CD14-positive monocyte (primary cell): ENCODE measurements at regions not wholly inside any gene's neighbourhood (a gene's known extent, or its start where the extent isn't known, plus 50 kb on each side); places are given as distances from the start of the nearest gene placed in this dataset.
"Not testable (repeated sequence)": the region's sequence is repeated elsewhere in the genome, so short reads cannot be mapped to it uniquely, and the experiment has no call there.

Experiments
- DNase-seq, 3 donors: peaks; one replicate each; pipeline ENCODE4 v3.0.0-alpha.2; 2011 to 2022
- H2AFZ ChIP-seq: 2 replicates; pipeline ENCODE4 v1.6.0; 2012; ENCODE audit warnings: mild to moderate bottlenecking, low read depth, low read length, inconsistent platforms; ENCODE audit not compliant: insufficient read depth, poor library complexity, severe bottlenecking
- H3K27ac ChIP-seq, 2 donors: 1 replicate in 1 of 2; 2 replicates in 1 of 2; pipeline ENCODE4 v1.5.1; 2012 to 2013; ENCODE audit warnings: low read length in 2 of 2, control low read depth in 1 of 2, inconsistent platforms in 1 of 2, low read depth in 1 of 2, mild to moderate bottlenecking in 1 of 2
- H3K27me3 ChIP-seq, 2 donors: one replicate each; pipeline versions ENCODE4 v1.6.0 to v1.6.1; 2011 to 2013; ENCODE audit warnings: low read length in 2 of 2; ENCODE audit not compliant: control insufficient read depth in 2 of 2, insufficient read depth in 2 of 2
- H3K36me3 ChIP-seq, 2 donors: replicated peaks in 1 of 2; 1 replicate in 1 of 2; 2 replicates in 1 of 2; pipeline versions ENCODE4 v1.5.1 to v1.6.1; 2012 to 2013; ENCODE audit warnings: low read length in 2 of 2, control low read depth in 1 of 2, inconsistent platforms in 1 of 2, mild to moderate bottlenecking in 1 of 2; ENCODE audit not compliant: insufficient read depth in 2 of 2, control insufficient read depth in 1 of 2
- H3K4me1 ChIP-seq, 2 donors: 1 replicate in 1 of 2; 2 replicates in 1 of 2; pipeline versions ENCODE4 v1.5.1 to v1.6.1; 2012 to 2013; ENCODE audit warnings: low read length in 2 of 2, control low read depth in 1 of 2, inconsistent platforms in 1 of 2, mild to moderate bottlenecking in 1 of 2, moderate library complexity in 1 of 2; ENCODE audit not compliant: insufficient read depth in 2 of 2, control insufficient read depth in 1 of 2
- H3K4me2 ChIP-seq: replicated peaks from 2 replicates; pipeline ENCODE3; 2012; ENCODE audit warnings: low read length, moderate library complexity, mild to moderate bottlenecking; ENCODE audit not compliant: poor library complexity, severe bottlenecking; ENCODE audit errors: extremely low read depth
- H3K4me3 ChIP-seq, 3 experiments: fragments of 200-600 bp in 1 of 3; sonication (generic) in 1 of 3; replicated peaks in 1 of 3; 1 replicate in 2 of 3; 2 replicates in 1 of 3; pipeline ENCODE4 v1.5.1; 2011 to 2013; ENCODE audit warnings: low read length in 3 of 3, mild to moderate bottlenecking in 3 of 3, control low read depth in 2 of 3, low read depth in 2 of 3, inconsistent platforms in 1 of 3, moderate library complexity in 1 of 3
- H3K79me2 ChIP-seq: 2 replicates; pipeline ENCODE4 v1.6.0; 2012; ENCODE audit warnings: mild to moderate bottlenecking, control low read depth, inconsistent platforms, low read length, moderate library complexity; ENCODE audit not compliant: insufficient read depth
- H3K9ac ChIP-seq: 2 replicates; pipeline ENCODE4 v1.6.0; 2017; ENCODE audit warnings: low read length, mild to moderate bottlenecking; ENCODE audit not compliant: insufficient read depth, poor library complexity, severe bottlenecking
- H3K9me3 ChIP-seq, 2 donors: replicated peaks in 1 of 2; 1 replicate in 1 of 2; 2 replicates in 1 of 2; pipeline versions ENCODE4 v1.5.1 to v1.6.1; 2012 to 2013; ENCODE audit warnings: low read length in 2 of 2, control low read depth in 1 of 2; ENCODE audit not compliant: control insufficient read depth in 1 of 2, insufficient read depth in 1 of 2
- H4K20me1 ChIP-seq: 2 replicates; pipeline ENCODE4 v1.6.0; 2012; ENCODE audit warnings: mild to moderate bottlenecking, low read length, control low read depth, moderate library complexity; ENCODE audit not compliant: insufficient read depth
- H3K27ac Mint-ChIP-seq, 7 donors: one replicate each; pipeline ENCODE4 v1.8.0; 2020; ENCODE audit warnings: mild to moderate bottlenecking in 7 of 7, mixed read lengths in 7 of 7, moderate library complexity in 6 of 7, inconsistent platforms in 2 of 7
- H3K27me3 Mint-ChIP-seq, 3 donors: one replicate each; pipeline ENCODE4 v1.8.0; 2021 to 2022; ENCODE audit warnings: low read depth in 3 of 3, mild to moderate bottlenecking in 3 of 3, mixed read lengths in 3 of 3, moderate library complexity in 3 of 3, inconsistent platforms in 1 of 3
- H3K36me3 Mint-ChIP-seq, 2 donors: one replicate each; pipeline ENCODE4 v1.8.0; 2020; ENCODE audit warnings: mixed read lengths in 2 of 2, inconsistent platforms in 1 of 2, mild to moderate bottlenecking in 1 of 2
- H3K4me1 Mint-ChIP-seq: one replicate; pipeline ENCODE4 v1.8.0; 2020; ENCODE audit warnings: mild to moderate bottlenecking, mixed read lengths
- H3K4me3 Mint-ChIP-seq, 2 donors: one replicate each; pipeline ENCODE4 v1.8.0; 2020; ENCODE audit warnings: mild to moderate bottlenecking in 2 of 2, mixed read lengths in 2 of 2, moderate library complexity in 1 of 2
- H3K9me3 Mint-ChIP-seq, 7 donors: one replicate each; pipeline ENCODE4 v1.8.0; 2020 to 2022; ENCODE audit warnings: mixed read lengths in 7 of 7, mild to moderate bottlenecking in 6 of 7, moderate library complexity in 6 of 7, inconsistent platforms in 2 of 7
- WGBS: methylation state at CpG from one replicate; pipeline ENCODE4 v1.1.5; 2013; ENCODE audit warnings: missing lambda C conversion rate; ENCODE audit not compliant: insufficient coverage; 5-methylcytosine and 5-hydroxymethylcytosine counted together
- intact Hi-C, 2 donors: fragments of 100-400 bp; cut with micrococcal nuclease; formaldehyde crosslinking; loops; one replicate each; pipeline versions ENCODE4 v1.15.0 to v1.15.1; 2023

DNA sequence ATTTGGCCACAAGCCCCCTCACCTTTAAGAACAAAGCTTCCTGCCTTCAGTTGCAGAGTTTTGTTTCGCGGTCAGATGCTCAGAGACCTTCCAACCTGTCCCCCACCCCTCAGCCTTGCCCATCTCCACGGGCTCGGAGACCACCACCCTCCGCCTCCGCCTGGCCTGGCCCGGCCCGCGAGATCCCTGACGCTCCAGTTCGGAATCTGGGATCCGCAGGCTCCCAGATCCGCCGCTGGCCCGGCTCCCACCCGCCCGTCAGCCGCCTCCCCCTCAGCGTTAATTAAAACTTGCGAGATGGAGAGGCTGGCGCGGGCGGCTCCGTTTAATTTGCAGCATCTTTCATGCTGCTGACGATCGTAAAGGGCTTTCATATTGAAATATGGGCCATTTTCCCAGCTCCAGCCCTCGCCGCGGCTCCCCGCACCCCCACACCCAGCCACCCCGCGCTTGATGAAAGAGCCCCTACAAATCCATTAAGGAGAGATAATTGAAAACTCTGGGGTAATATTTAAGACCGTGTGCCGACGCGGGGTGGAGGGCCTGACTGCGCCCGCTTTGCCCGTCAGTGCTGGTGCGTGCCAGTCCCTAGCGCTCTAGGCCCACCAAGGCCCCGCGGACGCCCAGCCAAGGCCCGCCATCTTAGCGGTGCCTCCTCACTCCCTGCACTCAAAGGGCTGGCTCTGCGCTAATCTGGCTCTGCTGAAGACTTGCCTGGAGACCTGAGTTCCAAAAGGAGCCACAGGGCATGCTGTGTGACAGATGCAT, 940.7 kb upstream of the DEFB115 start:
- WGBS = 32% methylated on average over 27 of the region's 47 CpGs
- H3K9me3 ChIP-seq, H3K4me1 ChIP-seq, H3K4me1 Mint-ChIP-seq, H3K27ac Mint-ChIP-seq, H2AFZ ChIP-seq, H3K79me2 ChIP-seq, H3K4me3 ChIP-seq, H3K4me2 ChIP-seq, H4K20me1 ChIP-seq, DNase-seq, H3K36me3 ChIP-seq, H3K27ac ChIP-seq, H3K9ac ChIP-seq, H3K27me3 ChIP-seq, H3K36me3 Mint-ChIP-seq, intact Hi-C loops: not testable (repeated sequence)
- H3K27me3 Mint-ChIP-seq = peaks cover 1 to 34% (median 10%) of the 10 kb centered on the region in 3 donors
- peaks cover 4 to 38% (median 20%) of the 10 kb centered on the region in 7 donors for H3K9me3 Mint-ChIP-seq
- peak overlapping the region in 1 of 2 donors; percentile 46 for H3K4me3 Mint-ChIP-seq

- H3K27me3 Mint-ChIP-seq, H4K20me1 ChIP-seq, intact Hi-C loops, H3K27ac Mint-ChIP-seq, H3K4me1 Mint-ChIP-seq, H3K9me3 ChIP-seq, DNase-seq, H3K4me1 ChIP-seq, H3K4me2 ChIP-seq, H3K27ac ChIP-seq, H3K4me3 Mint-ChIP-seq, H3K4me3 ChIP-seq, H3K79me2 ChIP-seq, H2AFZ ChIP-seq, H3K27me3 ChIP-seq, H3K36me3 ChIP-seq, H3K36me3 Mint-ChIP-seq, H3K9ac ChIP-seq: not testable (repeated sequence)
- peaks cover 0 to 45% (median 10%) of the 10 kb centered on the region in 7 donors for H3K9me3 Mint-ChIP-seq
- 60% methylated on average over 2 of the region's 5 CpGs for WGBS
These were observed 923.7 kb upstream of the DEFB115 start for GRCh38 chr20:30333744-30334143.

GRCh38 chr20:30337556-30337955, 919.9 kb upstream of the DEFB115 start:
- H3K4me1 ChIP-seq, intact Hi-C loops, H3K27ac ChIP-seq, H3K4me2 ChIP-seq, H3K36me3 Mint-ChIP-seq, H3K27ac Mint-ChIP-seq, H4K20me1 ChIP-seq, H3K4me3 ChIP-seq, H2AFZ ChIP-seq, H3K79me2 ChIP-seq, H3K9ac ChIP-seq, H3K4me1 Mint-ChIP-seq, H3K27me3 ChIP-seq, H3K27me3 Mint-ChIP-seq, DNase-seq, H3K36me3 ChIP-seq, H3K9me3 ChIP-seq, H3K4me3 Mint-ChIP-seq: not testable (repeated sequence)
- H3K9me3 Mint-ChIP-seq = peaks cover 0 to 30% (median 9%) of the 10 kb centered on the region in 7 donors
- no CpG with 5 or more reads among the region's 4 CpGs for WGBS

GRCh38 chr20:30348932-30349331, 908.5 kb upstream of the DEFB115 start:
- H3K4me2 ChIP-seq, H3K36me3 Mint-ChIP-seq, H3K4me3 Mint-ChIP-seq, H3K27ac ChIP-seq, H2AFZ ChIP-seq, H3K9me3 ChIP-seq, intact Hi-C loops, H3K9ac ChIP-seq, DNase-seq, H3K4me1 ChIP-seq, H3K27me3 ChIP-seq, H3K27ac Mint-ChIP-seq, H4K20me1 ChIP-seq, H3K27me3 Mint-ChIP-seq, H3K79me2 ChIP-seq, H3K4me1 Mint-ChIP-seq, H3K4me3 ChIP-seq, H3K36me3 ChIP-seq: not testable (repeated sequence)
- peaks cover 0 to 11% (median 2%) of the 10 kb centered on the region in 7 donors for H3K9me3 Mint-ChIP-seq
- 73% methylated on average over 3 of the region's 6 CpGs for WGBS
